HG02798 (cell line): ENCODE measurements at regions not wholly inside any gene's neighbourhood (a gene's known extent, or its start where the extent isn't known, plus 50 kb on each side); places are given as distances from the start of the nearest gene placed in this dataset.

Source experiments
- ATAC-seq: cut with Tn5 transposase; IDR thresholded peaks from one replicate; pipeline ENCODE4 v1.9.1; 2021; ENCODE audit warnings: mild to moderate bottlenecking; ENCODE audit not compliant: unreplicated experiment, poor library complexity

DNA sequence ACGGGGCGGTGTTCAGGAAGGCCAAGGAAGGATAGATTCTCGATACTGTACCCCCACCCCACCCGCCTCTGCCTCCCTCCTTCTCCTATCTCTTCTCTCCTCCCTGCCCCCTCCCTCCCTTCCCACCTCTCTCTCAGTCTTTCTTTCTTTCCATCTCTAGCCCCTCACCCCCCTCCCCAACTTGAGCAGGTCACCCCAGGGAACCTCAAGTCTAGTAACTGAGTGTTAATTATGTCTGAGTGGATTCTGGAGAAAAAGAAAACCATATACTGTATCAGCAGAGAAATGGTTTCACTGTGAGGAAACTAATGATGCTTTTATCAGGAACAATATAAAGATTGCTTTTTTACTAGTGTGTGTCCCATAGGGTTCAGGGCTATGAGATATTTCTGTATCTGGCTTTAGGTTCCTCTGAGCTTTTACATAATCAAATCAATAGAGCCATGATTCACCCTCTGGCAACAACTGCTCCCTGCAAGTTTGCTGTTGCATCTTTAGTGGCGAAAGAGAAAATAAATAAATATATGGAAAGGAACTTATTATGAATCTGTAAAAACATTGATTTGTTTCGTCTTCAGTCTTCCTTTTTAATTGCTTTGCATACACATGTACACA is 639.7 kb downstream of the CCDC171 start:
- no peak for ATAC-seq

DNA sequence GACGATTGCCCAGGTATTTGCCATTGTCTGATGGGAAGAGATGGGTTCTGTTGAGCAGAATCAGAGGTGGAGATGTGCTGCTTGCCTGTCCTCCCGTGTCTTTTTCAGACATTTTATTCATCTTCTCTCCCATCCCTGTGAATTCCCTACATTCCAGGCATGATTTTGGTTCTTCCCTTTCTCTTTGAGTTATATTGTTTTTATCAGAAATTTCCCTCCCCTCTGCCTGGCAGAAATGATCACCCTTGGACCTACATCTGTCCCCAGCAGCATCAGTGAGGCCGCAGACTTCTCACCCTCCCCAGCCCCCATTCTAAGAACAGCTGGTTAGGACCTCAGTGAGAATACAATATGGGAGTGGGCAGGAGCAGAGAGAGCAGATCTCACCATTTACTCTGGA is 640.2 kb downstream of the CCDC171 start:
- ATAC-seq: no peak

DNA sequence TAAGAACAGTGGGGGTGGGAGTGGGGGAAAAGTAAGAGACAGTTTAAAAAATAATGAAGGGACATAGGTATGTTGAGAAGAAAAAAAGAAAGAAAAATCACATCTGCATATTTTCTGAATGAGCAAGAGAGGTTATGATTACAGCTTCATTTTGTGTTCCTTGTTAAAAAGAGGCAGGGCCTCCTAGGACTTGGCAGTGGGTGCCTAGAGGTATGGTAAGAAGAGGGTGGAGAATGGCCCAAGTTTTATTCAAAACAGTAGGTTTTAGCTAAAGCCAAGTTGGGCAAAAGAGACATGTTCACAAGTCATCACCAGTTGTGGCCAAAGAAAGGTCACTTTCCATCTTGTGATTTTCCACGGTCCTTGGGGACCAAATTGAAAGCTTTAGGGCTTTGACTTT is 643.4 kb downstream of the CCDC171 start:
- ATAC-seq: no peak

DNA sequence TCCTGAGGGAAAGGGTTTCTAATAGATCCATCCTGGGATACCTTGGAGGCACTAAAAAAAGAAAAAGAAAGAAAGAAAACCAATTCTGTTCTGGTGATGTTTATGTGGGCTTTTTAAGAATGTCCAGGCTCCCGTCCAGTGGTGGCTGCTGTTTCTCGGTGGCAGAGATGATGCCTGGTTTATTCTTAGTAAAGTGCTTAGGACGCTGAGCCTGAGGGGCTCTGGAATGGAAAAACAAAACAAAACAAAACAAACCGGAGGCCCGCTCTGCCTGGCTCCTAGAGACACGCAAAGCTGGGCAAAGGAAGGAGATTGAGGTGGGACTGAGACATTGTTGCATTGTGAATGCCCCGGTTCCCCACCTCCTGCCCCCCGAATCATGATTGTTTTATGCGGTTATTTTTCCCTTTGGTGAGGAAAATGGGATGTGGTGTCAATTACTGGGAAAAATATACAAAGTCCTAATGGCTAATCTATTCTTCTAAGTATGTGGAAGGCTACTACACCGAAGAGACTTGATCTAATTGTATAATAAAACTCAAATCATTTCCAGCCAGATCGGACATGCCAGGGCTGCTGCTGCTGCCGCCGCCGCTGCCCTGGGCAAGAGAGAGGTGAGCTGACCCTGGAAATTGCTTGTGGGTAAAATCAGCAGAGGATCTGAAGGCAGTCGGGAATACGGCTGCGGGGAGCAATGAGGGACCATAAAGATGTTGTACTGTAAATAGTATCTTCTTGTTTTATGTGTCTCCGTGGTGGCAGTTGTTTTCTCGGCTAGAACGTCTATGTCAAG is 644.9 kb downstream of the CCDC171 start:
- ATAC-seq: no peak

DNA sequence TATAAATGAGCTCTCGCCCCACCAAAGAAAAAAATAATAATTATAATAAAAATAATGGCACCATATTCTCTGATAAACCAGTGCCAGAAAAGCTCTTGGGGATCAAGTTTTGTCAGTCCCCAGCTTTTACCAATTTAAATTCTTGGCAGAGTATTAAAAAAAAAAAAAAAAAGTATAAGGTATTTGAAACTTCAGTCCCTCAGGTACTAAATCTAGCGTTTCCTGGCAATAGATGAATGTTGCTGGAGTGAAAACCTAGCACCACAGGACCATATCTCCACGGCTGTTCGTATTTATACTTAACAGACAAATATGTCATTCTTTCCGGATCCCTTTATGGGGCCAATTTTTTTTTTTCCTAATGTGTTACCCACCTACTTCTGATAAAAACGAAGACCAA is 646.2 kb downstream of the CCDC171 start:
- no peak for ATAC-seq

DNA sequence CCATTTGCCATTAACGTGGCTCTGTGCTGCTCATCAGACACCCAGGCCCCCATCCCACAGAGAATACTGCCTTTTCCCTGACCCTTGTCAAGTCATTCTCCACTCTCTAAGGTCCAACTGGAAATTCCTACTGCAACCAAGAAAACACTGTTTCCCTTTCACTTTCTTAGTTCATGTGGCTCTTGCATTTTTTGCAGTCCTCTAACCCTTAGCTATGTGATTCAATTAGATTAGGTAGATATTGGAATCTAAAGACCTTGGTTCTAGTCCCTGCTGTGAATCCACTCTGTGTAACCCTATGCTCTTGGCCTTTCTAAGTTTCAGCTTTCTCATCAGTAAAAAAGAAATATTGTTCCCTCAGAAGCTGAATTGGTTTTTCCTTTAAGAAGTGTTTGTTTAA is 649.4 kb downstream of the CCDC171 start:
- no peak for ATAC-seq

DNA sequence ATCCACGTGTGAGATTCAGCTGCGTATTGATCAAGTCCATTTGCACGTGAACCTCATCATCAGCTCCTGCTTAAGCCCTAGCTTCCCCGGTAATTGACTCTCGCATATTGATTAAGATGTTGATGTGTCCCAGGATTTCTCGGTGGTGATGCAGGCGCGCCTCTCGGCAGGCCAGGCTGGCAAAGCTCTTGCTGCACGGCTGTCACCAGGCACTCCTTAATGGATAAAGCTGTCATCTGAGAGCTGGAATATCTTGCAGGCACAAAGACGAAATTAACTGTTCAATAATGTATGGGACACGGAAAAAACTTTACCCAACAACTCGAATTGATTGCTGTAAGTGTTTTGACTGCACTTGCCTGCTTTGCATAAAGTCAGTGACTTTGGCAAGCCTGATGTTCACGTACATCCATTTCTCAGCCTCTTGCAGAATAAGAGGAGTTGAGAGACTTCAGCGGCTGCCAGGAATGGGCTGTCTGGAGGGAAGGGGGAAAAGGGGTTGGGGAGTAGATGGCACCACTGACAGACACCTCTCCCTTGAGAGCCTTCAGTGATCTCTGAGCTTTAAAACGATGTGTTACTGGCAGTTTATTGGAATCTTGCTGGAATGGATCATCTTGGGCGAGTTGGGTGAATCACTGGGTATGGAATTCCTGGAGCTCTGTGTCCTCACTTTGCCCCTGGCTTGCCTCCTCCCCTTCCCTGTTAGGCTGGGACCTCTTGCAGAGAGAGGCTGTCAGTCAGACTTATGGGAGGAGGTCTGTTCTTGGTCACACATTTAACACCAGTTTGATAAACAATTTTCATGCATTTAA is 650.3 kb downstream of the CCDC171 start:
- no peak for ATAC-seq

DNA sequence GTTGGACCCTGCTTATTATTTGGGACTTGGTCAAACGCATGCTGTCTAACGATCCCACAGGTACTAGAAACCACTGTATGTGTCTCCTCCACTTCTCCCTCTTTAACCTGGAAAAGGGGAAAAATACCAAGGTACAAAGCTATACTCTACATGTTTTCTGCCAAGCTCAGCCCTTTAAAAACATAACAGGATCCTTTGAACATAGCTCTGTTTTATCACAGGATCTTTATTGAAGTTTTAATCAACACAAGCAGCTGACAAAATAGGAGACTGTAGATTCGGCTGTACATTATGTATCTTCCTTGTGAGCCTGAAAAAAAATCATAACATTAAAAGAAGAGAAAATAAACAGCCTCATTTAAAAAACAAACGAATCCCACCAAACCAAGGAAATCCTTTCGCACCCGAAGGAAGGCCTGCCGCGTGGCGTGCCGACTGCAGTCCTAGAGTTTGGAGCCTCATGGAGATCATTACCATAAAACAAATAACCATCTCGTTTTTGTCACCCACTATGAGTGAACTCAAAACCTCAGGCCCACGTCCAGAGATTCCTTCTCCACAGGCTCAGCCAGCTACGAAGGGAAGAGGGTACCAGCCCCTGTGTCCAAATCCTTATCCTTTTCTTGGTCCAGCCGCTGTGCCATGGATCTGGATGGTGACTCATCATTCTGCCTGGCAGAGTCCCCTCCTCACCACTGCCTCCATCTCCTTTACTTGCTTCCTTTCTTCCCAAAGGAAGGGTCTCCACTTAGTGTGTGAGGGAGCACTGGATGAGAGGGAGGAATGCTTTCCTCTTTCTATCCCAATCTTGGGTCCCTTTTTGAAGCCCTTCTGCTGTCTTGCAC is 651.1 kb downstream of the CCDC171 start:
- ATAC-seq: no peak

DNA sequence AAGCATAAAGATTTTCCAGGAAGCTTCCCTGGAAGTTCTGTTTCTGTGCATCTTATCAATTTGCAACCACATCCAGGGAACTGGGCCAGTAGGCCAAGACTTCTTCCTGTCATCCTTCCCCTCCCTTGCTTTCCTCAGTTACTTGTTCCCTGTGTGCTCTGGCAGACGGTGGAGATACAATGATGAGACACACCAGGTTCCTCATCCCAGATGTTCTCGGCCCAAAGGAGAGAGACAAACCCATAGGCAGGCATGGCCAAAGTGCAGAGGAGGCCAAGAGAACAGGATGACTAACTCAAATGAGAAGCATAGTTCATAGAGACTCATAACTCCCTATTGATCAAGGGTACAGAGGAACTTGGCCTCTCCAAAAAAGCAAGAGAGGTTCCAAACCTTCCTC is 652.6 kb downstream of the CCDC171 start:
- no peak for ATAC-seq

DNA sequence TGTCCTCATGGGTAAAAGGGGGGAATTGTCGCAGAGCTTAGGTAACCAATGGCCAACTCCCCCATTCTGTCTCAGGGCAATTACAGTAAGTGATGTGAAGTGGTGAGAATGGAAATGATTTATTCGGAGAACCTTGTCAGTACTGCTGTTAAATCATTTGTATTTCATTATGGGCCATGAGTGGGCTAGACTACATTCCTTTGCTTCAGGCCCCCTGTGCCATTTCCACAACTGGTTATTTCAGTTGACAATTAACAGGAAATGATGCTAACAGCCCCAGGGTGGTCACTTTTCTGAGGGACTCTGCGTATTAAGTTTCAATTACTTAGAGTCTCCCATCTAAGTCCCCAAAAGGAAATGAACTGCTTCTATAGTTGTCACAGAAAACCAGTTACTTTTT is 653.7 kb downstream of the CCDC171 start:
- no peak for ATAC-seq

DNA sequence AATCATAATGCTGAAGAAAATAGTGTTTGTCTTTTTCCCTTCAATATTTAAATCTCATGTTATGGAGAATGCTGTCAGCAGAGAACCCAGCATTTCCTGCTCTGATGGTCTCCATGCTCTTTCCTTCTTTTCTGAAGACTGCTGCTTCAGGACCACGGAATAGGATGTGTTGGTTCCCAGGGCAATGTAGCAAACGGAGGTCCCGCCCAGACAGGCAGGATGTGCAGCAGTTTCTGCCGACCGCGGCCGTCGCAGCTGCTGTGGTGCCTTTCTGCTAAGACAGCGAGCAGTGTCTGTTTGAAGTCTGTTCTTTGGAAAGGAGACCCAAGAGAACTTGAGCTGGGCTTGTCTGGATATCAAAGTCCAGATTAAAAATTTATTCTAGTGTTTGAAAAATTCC is 654.3 kb downstream of the CCDC171 start:
- peak; percentile 67 for ATAC-seq

DNA sequence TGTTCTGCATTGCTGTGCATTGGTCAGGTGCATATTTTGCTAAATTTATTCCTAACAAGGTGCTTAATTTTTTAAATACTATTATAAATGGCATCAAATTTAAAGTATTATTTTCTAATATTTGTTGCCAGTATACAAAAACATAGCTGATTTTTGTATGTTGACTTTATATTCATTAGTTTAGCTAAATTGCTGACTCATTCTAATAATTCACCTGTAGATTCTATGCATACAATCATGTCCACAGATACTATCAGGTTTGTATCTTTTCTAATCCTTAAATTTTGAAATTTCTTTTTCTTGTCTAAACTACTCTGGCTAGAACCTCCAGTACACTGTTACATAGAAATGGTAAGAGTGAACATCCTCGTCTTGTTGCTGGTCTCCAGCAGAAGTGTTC is 657.6 kb downstream of the CCDC171 start:
- ATAC-seq: no peak

DNA sequence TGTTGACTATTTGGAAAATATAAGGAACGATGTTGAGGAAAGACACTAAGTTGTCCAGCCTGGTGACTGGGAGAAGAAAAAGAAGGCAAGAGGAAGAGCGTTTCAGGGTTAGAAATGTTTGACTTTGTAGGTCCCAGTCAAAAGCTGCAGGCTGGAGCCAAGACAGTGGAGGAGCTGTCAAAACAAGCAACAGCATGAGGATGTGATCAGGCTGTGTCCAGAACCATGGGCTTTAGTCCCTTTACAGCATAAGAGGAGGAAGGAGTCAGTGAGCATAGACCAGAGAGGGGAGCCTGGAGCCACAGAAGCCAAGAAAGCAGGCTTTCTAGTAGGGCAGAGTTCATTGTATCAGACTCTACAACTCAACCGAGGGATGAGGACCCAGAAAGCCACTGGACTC is 658.5 kb downstream of the BNC2 start:
- ATAC-seq: no peak

DNA sequence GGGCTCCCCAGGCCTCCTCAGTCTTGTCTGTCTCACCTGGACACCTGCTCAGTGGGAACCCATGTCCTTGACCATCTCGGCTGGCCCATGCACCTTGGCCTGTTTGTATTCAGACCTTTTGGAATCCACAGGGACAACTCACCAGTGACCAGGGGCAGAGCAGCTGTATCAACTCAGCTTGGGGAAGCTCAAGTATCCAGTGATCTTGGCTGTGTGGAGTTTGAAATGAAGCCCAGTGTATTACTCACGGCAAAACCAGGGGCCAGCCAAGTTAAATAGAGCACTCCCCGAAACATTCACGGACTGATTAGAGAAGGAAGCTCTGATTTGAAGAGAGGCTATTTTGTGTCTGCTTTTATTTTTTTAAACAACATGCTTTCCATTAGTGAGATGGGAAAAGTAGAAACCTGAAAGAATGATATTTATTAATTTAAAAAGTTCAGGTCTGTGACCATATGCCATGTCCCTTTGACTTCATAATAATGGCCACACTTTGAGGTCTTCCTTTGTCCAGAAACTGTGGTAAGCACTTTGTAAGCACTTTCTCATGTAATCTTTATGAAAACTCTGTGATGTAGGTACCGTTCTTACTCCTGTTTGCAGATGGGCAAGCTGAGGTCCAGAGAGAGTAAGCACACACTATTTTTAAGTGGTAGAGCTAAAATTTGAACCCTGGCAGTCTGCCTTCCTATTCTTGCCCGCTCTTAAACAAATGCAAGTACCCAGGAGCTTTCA is 656.5 kb downstream of the BNC2 start:
- ATAC-seq: no peak

DNA sequence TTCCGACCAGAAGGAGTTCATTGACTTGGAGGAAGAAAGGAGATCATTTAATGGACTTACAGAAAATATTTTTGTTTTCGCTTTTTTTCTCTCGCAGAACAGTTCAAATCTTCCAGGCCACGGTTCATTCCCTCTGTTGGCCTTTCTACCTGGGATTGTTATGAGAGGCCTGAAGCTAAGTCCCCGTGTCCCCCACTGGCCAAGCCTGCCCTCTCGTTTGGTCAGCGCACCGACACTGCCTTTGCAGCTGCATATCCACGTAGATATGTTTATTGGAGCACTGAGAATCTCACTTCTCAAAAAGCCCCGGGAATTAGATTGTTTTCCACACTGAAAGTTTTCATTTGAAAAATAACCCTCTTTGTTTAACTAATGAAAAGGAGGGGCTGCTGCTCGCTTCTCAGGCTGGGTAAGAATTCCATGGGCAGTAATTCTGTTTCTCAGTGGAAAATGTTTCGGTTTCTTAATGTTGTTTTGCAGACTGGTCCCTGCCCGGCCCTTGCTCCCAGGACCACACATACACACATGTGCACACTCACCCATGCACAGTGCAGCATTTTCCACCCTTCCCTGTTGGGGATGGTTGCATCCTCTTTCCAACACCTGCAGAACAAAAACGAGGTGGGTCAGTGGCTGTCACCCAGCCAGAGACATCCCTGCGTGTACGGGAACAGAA is 655.7 kb downstream of the BNC2 start:
- ATAC-seq: no peak

DNA sequence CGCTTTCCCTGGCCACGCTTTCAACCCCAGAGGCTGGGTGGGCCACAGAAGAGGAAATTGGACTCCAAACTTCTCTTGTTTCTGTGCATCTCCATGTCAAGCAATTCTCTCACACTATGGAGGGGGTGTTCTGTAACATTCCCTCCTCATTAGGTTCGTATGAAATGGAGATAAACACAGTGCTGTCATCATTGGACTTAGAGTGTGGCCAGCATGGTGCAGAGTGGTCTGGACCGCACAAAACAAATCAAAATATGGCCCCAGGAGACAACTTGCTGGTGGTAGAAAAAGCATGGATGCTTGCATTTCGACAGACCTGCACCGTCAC is 655.2 kb downstream of the BNC2 start:
- no peak for ATAC-seq

DNA sequence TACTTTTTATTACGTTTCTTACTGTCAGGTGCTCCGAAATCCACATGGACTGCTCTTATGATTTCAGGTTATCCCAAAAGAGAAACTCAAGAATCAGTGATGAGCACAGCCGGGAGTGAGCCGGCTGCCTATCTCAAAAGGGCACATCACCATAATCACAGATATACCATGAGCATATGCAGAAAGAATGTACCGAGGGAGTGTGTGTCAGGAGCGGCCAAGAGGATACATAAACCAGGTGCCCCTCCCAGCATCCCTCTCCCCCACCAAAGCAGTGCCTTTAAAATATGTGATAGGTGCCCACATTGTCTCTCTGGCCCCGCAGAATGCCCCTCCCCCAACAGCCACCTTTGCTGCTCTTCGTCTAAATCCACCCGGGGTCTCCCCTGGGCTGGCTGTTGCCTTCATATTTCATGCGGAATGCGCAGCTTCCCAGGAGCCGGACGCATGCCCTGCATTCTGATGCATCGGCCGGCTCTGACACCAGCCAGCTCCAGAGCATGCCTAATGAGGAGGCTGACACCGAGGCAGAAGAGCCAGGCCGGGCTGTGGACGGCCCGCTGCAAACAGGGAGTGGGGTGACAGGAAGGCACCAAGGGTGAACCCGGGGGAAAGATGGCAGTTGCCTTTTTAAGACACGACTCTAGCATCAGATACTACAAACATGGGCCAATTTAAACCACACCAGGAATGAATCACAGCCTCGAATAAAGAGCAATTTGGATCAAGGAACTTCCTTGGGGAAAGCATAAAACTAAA is 652.3 kb downstream of the BNC2 start:
- ATAC-seq: no peak

DNA sequence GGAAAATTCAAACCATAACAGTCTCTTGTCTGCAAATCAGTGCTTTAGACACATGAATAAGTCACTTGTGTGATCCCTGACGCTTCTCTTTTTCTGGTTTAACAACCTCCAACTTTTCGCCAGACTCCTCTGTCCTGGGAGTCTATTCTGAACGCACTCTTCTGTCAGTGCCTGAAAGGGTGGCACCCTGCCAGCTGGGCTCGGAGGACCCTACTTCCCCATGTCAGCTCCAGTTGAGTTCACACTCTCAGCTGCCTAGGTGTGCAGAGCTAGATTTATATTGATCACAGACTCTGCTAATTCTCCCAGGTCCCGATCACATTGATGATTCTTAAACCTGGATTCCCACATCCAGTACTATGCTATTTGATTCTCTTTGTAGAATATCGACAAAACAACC is 649.1 kb downstream of the BNC2 start:
- peak; percentile 48 for ATAC-seq
